Vagina (tissue), 2 donors: ENCODE measurements at regions not wholly inside any gene's neighbourhood (a gene's known extent, or its start where the extent isn't known, plus 50 kb on each side); places are given as distances from the start of the nearest gene placed in this dataset.

Experiments used
- DNase-seq, 2 donors: peaks; one replicate each; pipeline ENCODE4 v3.0.0-alpha.2; 2017; ENCODE audit errors: extremely low spot score in 2 of 2
- H3K27ac ChIP-seq: fragments of 200-600 bp; sonication (generic); one replicate; pipeline ENCODE4 v1.5.1; 2019
- H3K27me3 ChIP-seq: fragments of 200-600 bp; sonication (generic); one replicate; pipeline ENCODE4 v1.5.1; 2019
- H3K36me3 ChIP-seq, 2 donors: fragments of 200-600 bp; sonication (generic); one replicate each; pipeline ENCODE4 v1.5.1; 2017 to 2019
- H3K4me1 ChIP-seq: fragments of 200-600 bp; sonication (generic); one replicate; pipeline ENCODE4 v1.5.1; 2019
- H3K4me3 ChIP-seq, 2 donors: fragments of 200-600 bp; sonication (generic); 1 replicate in 1 of 2; 2 replicates in 1 of 2; pipeline ENCODE4 v1.5.1; 2016 to 2019
- H3K9me3 ChIP-seq: fragments of 200-600 bp; sonication (generic); one replicate; pipeline ENCODE4 v1.5.1; 2019
- POLR2A ChIP-seq, 2 donors: fragments of 450-650 bp; IDR thresholded peaks; one replicate each; pipeline ENCODE4 v1.6.1; 2017; ENCODE audit warnings: antibody characterized with exemption in 2 of 2, mild to moderate bottlenecking in 2 of 2, moderate library complexity in 2 of 2
- POLR2AphosphoS5 ChIP-seq, 2 donors: sonication (generic); formaldehyde crosslinking; IDR thresholded peaks; one replicate each; pipeline ENCODE4 v1.9.0; 2017; ENCODE audit warnings: antibody characterized with exemption in 2 of 2, mild to moderate bottlenecking in 2 of 2, low read depth in 1 of 2; ENCODE audit not compliant: insufficient read depth in 1 of 2
- intact Hi-C: fragments of 100-400 bp; cut with DNase I; formaldehyde crosslinking; loops from one replicate; pipeline ENCODE4 v1.15.1; 2023
- TF ChIP-seq, protein P1 (sequence below), 3 experiments: fragments of 450-650 bp in 2 of 3; fragments of 200-600 bp in 1 of 3; sonication (generic) in 1 of 3; IDR thresholded peaks; one replicate each; pipeline ENCODE4 v1.5.1; 2017 to 2019; ENCODE audit warnings: antibody characterized with exemption in 3 of 3, mild to moderate bottlenecking in 2 of 3, moderate library complexity in 2 of 3

DNA sequence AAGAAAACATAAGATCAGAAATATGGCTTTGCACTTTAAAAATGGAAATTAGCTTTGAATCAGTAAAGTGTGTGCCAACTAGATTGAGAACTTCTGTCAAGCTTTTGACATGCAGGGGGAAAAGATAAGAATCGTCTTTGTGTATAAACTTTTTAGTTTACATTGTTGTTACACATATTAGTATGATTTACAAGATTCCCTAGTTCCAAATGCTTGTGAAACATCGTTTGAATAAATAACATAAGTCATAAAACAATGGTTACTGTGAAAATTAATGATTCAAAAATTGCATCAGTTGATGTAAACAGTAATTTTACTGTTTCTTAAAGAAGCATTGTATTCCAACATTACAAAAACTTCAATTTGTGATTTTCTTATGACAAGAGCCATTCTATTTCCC lies 207.6 kb upstream of the MTPN start:
- DNase-seq = no peak
- TF ChIP-seq POLR2A (IDR thresholded peaks at IDR 0.05) (no peak), POLR2AphosphoS5 (IDR thresholded peaks at IDR 0.05; ENCODE audit: insufficient read depth in 1 of 2, low read depth in 1 of 2) (no peak)
- TF ChIP-seq, protein P1, sequence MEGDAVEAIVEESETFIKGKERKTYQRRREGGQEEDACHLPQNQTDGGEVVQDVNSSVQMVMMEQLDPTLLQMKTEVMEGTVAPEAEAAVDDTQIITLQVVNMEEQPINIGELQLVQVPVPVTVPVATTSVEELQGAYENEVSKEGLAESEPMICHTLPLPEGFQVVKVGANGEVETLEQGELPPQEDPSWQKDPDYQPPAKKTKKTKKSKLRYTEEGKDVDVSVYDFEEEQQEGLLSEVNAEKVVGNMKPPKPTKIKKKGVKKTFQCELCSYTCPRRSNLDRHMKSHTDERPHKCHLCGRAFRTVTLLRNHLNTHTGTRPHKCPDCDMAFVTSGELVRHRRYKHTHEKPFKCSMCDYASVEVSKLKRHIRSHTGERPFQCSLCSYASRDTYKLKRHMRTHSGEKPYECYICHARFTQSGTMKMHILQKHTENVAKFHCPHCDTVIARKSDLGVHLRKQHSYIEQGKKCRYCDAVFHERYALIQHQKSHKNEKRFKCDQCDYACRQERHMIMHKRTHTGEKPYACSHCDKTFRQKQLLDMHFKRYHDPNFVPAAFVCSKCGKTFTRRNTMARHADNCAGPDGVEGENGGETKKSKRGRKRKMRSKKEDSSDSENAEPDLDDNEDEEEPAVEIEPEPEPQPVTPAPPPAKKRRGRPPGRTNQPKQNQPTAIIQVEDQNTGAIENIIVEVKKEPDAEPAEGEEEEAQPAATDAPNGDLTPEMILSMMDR (IDR thresholded peaks at IDR 0.05) = no peak
- H3K36me3 ChIP-seq = no peaks in the 10 kb centered on the region
- H3K27me3 ChIP-seq = no peaks in the 10 kb centered on the region
- H3K9me3 ChIP-seq = no peaks in the 10 kb centered on the region
- no peak overlapping the region for H3K27ac ChIP-seq
- H3K4me3 ChIP-seq = no peak overlapping the region
- no peaks in the 10 kb centered on the region for H3K4me1 ChIP-seq
- intact Hi-C loops = no loop called here

DNA sequence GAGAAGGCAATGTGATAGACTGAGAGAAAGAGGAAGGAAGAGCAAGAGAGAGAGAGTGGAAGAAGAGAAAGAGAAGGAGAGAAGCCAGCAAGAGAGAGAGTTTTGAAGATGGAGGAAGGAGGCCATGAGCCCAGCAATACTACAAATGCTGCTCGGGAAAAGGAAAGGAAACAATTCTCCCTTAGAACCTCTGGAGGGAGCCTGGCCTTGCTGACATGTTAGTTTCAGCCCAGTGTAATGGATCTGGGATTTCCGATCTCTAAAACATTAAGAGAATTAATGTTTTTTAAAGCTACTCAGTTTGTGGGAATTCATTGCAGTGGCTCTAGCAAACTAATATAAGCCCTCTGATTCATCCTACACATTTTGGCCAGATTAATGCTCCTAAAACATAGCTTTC lies 206.8 kb upstream of the MTPN start:
- Histone ChIP-seq H3K4me1 (no peaks in the 10 kb centered on the region), H3K27me3 (no peaks in the 10 kb centered on the region), H3K36me3 (no peaks in the 10 kb centered on the region), H3K4me3 (no peak overlapping the region), H3K27ac (no peak overlapping the region), H3K9me3 (no peaks in the 10 kb centered on the region)
- no peak for TF ChIP-seq POLR2AphosphoS5 (IDR thresholded peaks at IDR 0.05; ENCODE audit: insufficient read depth in 1 of 2, low read depth in 1 of 2)
- no peak for TF ChIP-seq POLR2A (IDR thresholded peaks at IDR 0.05)
- TF ChIP-seq, protein P1 (IDR thresholded peaks at IDR 0.05) = no peak
- DNase-seq = no peak
- intact Hi-C loops = no loop called here

DNA sequence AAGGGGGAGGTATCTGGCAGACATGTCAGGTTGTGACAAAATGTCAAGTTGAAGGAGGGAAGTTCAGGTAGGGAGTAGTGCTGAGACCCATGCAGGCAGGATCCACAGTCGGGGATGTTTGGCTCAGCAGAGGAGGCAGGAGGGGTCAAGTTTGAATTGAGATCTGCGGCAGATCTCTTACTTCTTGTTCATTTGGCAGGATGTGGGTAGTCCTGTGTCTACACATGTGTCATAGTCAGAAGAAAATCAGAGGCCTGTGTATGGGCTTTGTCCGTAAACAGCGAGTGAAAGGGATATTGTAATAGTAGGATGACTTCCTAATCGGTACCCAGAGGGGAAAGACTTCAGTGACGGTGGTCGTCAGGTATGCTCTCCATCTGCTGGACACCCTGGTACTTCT lies 203.8 kb upstream of the MTPN start:
- Histone ChIP-seq H3K4me1 (no peaks in the 10 kb centered on the region), H3K9me3 (no peaks in the 10 kb centered on the region), H3K4me3 (no peak overlapping the region), H3K27me3 (no peaks in the 10 kb centered on the region), H3K27ac (no peak overlapping the region), H3K36me3 (no peaks in the 10 kb centered on the region)
- TF ChIP-seq POLR2A (IDR thresholded peaks at IDR 0.05) = no peak
- TF ChIP-seq, protein P1 (IDR thresholded peaks at IDR 0.05) = no peak
- TF ChIP-seq POLR2AphosphoS5 (IDR thresholded peaks at IDR 0.05; ENCODE audit: insufficient read depth in 1 of 2, low read depth in 1 of 2) = no peak
- intact Hi-C loops = no loop called here
- DNase-seq = no peak

DNA sequence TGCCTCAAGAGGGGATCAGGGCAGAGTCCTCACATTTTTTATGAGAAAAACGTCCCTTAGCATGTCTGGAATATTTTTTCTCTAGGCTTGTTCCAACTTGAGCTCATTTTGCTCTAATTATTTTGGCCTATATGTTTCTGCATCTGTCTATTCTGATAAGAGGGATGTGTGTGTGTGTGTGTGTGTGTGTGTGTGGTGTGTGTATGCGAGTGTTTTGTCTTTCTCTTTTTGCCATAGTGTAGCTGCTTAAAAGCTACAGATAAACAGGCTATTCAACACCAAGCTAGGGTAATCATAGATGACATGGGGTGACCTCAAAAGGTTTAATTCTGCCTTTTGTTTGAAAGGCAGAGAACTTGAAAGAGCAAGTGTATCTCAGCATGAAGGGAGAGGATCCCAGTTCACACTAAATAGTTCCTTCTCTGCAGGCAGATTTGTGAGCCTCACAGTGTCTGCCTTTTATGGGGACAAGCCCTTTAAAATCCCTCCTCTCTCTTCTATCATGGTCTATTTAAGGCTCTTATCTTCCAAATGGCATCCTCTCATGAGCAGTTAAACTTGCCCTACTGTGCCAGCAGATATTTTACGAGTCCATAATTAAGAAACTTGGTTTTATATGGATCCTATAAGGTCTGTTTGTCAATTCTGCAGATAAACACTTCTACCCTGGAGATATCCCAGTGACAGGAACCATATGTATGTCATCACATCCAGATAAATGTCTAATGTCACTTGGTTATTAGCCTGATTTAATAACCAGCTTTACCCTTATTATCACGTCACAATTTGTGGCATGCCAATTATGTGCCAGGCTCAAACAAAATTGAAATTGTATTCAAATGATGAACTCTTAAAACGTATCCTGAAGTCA lies 202.9 kb upstream of the MTPN start:
- Histone ChIP-seq H3K4me1 (no peaks in the 10 kb centered on the region), H3K27me3 (no peaks in the 10 kb centered on the region), H3K4me3 (no peak overlapping the region), H3K27ac (no peak overlapping the region), H3K9me3 (no peaks in the 10 kb centered on the region), H3K36me3 (no peaks in the 10 kb centered on the region)
- DNase-seq = no peak
- intact Hi-C loops = no loop called here
- TF ChIP-seq, protein P1 (IDR thresholded peaks at IDR 0.05) = no peak
- TF ChIP-seq POLR2A (IDR thresholded peaks at IDR 0.05) = no peak
- no peak for TF ChIP-seq POLR2AphosphoS5 (IDR thresholded peaks at IDR 0.05; ENCODE audit: insufficient read depth in 1 of 2, low read depth in 1 of 2)

DNA sequence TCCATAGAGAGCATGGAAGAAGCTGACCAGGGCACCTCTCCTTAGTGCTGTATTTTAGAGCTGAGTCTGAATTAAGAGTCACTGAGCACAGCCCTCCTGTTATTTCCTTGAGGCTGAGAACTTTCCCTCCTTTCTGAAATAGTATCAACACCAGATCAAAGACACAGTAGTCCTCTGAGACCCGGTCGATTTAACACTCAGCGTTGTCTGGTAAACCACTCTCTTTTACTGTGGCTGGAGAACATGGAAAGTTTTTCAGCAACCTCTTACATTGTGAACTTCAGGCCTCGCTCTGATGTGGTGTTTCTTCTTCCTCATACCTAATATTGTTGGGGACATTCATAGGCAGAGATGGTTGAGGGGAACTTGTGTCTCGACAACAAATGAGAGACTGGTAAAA lies 202.0 kb upstream of the MTPN start:
- no peaks in the 10 kb centered on the region for H3K36me3 ChIP-seq
- no peak overlapping the region for H3K27ac ChIP-seq
- DNase-seq = no peak
- no peaks in the 10 kb centered on the region for H3K27me3 ChIP-seq
- no peaks in the 10 kb centered on the region for H3K4me1 ChIP-seq
- no peak overlapping the region for H3K4me3 ChIP-seq
- intact Hi-C loops = no loop called here
- no peaks in the 10 kb centered on the region for H3K9me3 ChIP-seq
- TF ChIP-seq, protein P1 (IDR thresholded peaks at IDR 0.05) = no peak
- no peak for TF ChIP-seq POLR2A (IDR thresholded peaks at IDR 0.05)
- TF ChIP-seq POLR2AphosphoS5 (IDR thresholded peaks at IDR 0.05; ENCODE audit: insufficient read depth in 1 of 2, low read depth in 1 of 2) = no peak
